H9 (cell line): ENCODE measurements at regions not wholly inside any gene's neighbourhood (a gene's known extent, or its start where the extent isn't known, plus 50 kb on each side); places are given as distances from the start of the nearest gene placed in this dataset.
"Not testable (repeated sequence)": the region's sequence is repeated elsewhere in the genome, so short reads cannot be mapped to it uniquely, and the experiment has no call there.

Experiments used
- DNase-seq: peaks from one replicate; pipeline ENCODE4 v3.0.0-alpha.2; 2017
- H2AFZ ChIP-seq: one replicate; pipeline ENCODE4 v1.6.1; 2013; ENCODE audit warnings: mild to moderate bottlenecking, low read length, control low read depth, moderate library complexity
- H2AK5ac ChIP-seq: 2 replicates; pipeline ENCODE4 v1.6.1; 2013; ENCODE audit warnings: low read length, control low read depth, mixed read lengths; ENCODE audit not compliant: insufficient read length
- H2BK120ac ChIP-seq: one replicate; pipeline ENCODE4 v1.6.1; 2013; ENCODE audit warnings: low read depth, mild to moderate bottlenecking, low read length, control low read depth, inconsistent platforms; ENCODE audit not compliant: poor library complexity, severe bottlenecking
- H2BK12ac ChIP-seq: 2 replicates; pipeline ENCODE4 v1.6.1; 2013; ENCODE audit warnings: low read length, control low read depth, mixed read lengths, low read depth; ENCODE audit not compliant: insufficient read length
- H2BK15ac ChIP-seq: 2 replicates; pipeline ENCODE4 v1.6.1; 2013; ENCODE audit warnings: low read depth, low read length, control low read depth
- H2BK20ac ChIP-seq: one replicate; pipeline ENCODE4 v1.6.1; 2013; ENCODE audit warnings: low read depth, mild to moderate bottlenecking, low read length, control low read depth, inconsistent platforms; ENCODE audit not compliant: poor library complexity, severe bottlenecking
- H2BK5ac ChIP-seq: 2 replicates; pipeline ENCODE4 v1.6.1; 2013; ENCODE audit warnings: low read length, control low read depth, mixed read lengths; ENCODE audit not compliant: insufficient read length
- H3K14ac ChIP-seq: 2 replicates; pipeline ENCODE4 v1.6.1; 2013; ENCODE audit warnings: low read length, control low read depth; ENCODE audit not compliant: insufficient read depth
- H3K18ac ChIP-seq: 2 replicates; pipeline ENCODE4 v1.6.1; 2013; ENCODE audit warnings: low read depth, mild to moderate bottlenecking, mixed read lengths, low read length, control low read depth; ENCODE audit not compliant: insufficient read length
- H3K23ac ChIP-seq: 2 replicates; pipeline ENCODE4 v1.6.1; 2013; ENCODE audit warnings: low read length, control low read depth, mixed read lengths, low read depth; ENCODE audit not compliant: insufficient read length
- H3K23me2 ChIP-seq: 2 replicates; pipeline ENCODE4 v1.6.1; 2013; ENCODE audit warnings: low read depth, mild to moderate bottlenecking, mixed read lengths, low read length, control low read depth; ENCODE audit not compliant: insufficient read length, poor library complexity, severe bottlenecking
- H3K27ac ChIP-seq: 2 replicates; pipeline ENCODE4 v1.5.1; 2013; ENCODE audit warnings: low read length, control low read depth, mixed read lengths, low read depth; ENCODE audit not compliant: insufficient read length
- H3K27me3 ChIP-seq: 2 replicates; pipeline ENCODE4 v1.6.1; 2013; ENCODE audit warnings: low read length, control low read depth, inconsistent platforms; ENCODE audit not compliant: insufficient read depth
- H3K4ac ChIP-seq: 2 replicates; pipeline ENCODE4 v1.6.1; 2013; ENCODE audit warnings: low read depth, mild to moderate bottlenecking, control low read depth, inconsistent platforms, low read length, moderate library complexity
- H3K4me1 ChIP-seq: 2 replicates; pipeline ENCODE4 v1.6.1; 2013; ENCODE audit warnings: low read length, control low read depth, inconsistent platforms; ENCODE audit not compliant: insufficient read depth
- H3K4me2 ChIP-seq: 2 replicates; pipeline ENCODE4 v1.6.1; 2013; ENCODE audit warnings: low read length, control low read depth, mixed read lengths; ENCODE audit not compliant: insufficient read length, insufficient read depth
- H3K56ac ChIP-seq: 2 replicates; pipeline ENCODE4 v1.6.1; 2013; ENCODE audit warnings: low read depth, mild to moderate bottlenecking, mixed read lengths, low read length, control low read depth; ENCODE audit not compliant: insufficient read length
- H3K79me1 ChIP-seq: 2 replicates; pipeline ENCODE4 v1.6.1; 2013; ENCODE audit warnings: low read depth, mild to moderate bottlenecking, moderate library complexity, low read length, control low read depth, inconsistent platforms; ENCODE audit not compliant: insufficient read depth, poor library complexity, severe bottlenecking
- H3K79me2 ChIP-seq: 2 replicates; pipeline ENCODE4 v1.6.1; 2013; ENCODE audit warnings: low read length, control low read depth, inconsistent platforms; ENCODE audit not compliant: insufficient read depth
- H3K9ac ChIP-seq: 2 replicates; pipeline ENCODE4 v1.6.1; 2013; ENCODE audit warnings: low read length, control low read depth, mixed read lengths; ENCODE audit not compliant: insufficient read length; ENCODE audit errors: extremely low read depth
- H3K9me3 ChIP-seq: one replicate; pipeline ENCODE4 v1.6.1; 2013; ENCODE audit warnings: low read depth, low read length, inconsistent platforms; ENCODE audit not compliant: control insufficient read depth
- H3T11ph ChIP-seq: one replicate; pipeline ENCODE4 v1.6.1; 2013; ENCODE audit warnings: mild to moderate bottlenecking, low read length, control low read depth, inconsistent platforms
- H4K20me1 ChIP-seq: one replicate; pipeline ENCODE4 v1.6.1; 2013; ENCODE audit not compliant: control insufficient read depth, insufficient read length, insufficient read depth
- H4K5ac ChIP-seq: 2 replicates; pipeline ENCODE4 v1.6.1; 2013; ENCODE audit warnings: low read depth, mild to moderate bottlenecking, mixed read lengths, low read length, control low read depth; ENCODE audit not compliant: insufficient read length
- H4K8ac ChIP-seq: replicated peaks from 2 replicates; pipeline ENCODE4 v1.6.1; 2013; ENCODE audit warnings: low read length, control low read depth, mixed read lengths, low read depth; ENCODE audit not compliant: insufficient read length
- H4K91ac ChIP-seq: 2 replicates; pipeline ENCODE4 v1.6.1; 2013; ENCODE audit warnings: low read depth, mild to moderate bottlenecking, moderate library complexity, mixed read lengths, low read length, control low read depth; ENCODE audit not compliant: insufficient read length
- H3K27ac Mint-ChIP-seq, 3 experiments: 2 replicates in 2 of 3; 3 replicates in 1 of 3; pipeline ENCODE4 v1.8.0; 2020 to 2021; ENCODE audit warnings: mixed read lengths in 3 of 3, mild to moderate bottlenecking in 1 of 3, moderate library complexity in 1 of 3
- H3K27me3 Mint-ChIP-seq: 2 replicates; pipeline ENCODE4 v1.8.0; 2021; ENCODE audit warnings: low read depth, mild to moderate bottlenecking, moderate library complexity, mixed read lengths
- H3K36me3 Mint-ChIP-seq, 3 experiments: 2 replicates in 2 of 3; 3 replicates in 1 of 3; pipeline ENCODE4 v1.8.0; 2020 to 2021; ENCODE audit warnings: low read depth in 3 of 3, mixed read lengths in 3 of 3; ENCODE audit not compliant: insufficient read depth in 1 of 3
- H3K4me1 Mint-ChIP-seq, 2 experiments: 2 replicates each; pipeline ENCODE4 v1.8.0; 2020; ENCODE audit warnings: mixed read lengths in 2 of 2
- H3K4me3 Mint-ChIP-seq, 2 experiments: 2 replicates in 1 of 2; 3 replicates in 1 of 2; pipeline ENCODE4 v1.8.0; 2020 to 2021; ENCODE audit warnings: mild to moderate bottlenecking in 2 of 2, mixed read lengths in 2 of 2, moderate library complexity in 1 of 2
- H3K9me3 Mint-ChIP-seq, 2 experiments: 2 replicates in 1 of 2; 3 replicates in 1 of 2; pipeline ENCODE4 v1.8.0; 2020; ENCODE audit warnings: mild to moderate bottlenecking in 2 of 2, mixed read lengths in 2 of 2, moderate library complexity in 1 of 2
- CTCF ChIP-seq: fragments of 200-600 bp; sonication (generic); conservative IDR thresholded peaks from 3 replicates; pipeline ENCODE4 v1.8.0; 2021; ENCODE audit warnings: antibody characterized with exemption, mild to moderate bottlenecking
- WGBS: extraction: QIAGEN DNeasy Blood & Tissue Kit; methylation state at CpG from one replicate; pipeline ENCODE4 v1.1.7; 2013; ENCODE audit warnings: missing lambda C conversion rate, low lambda C conversion rate, mixed read lengths; ENCODE audit not compliant: insufficient read length; ENCODE audit errors: extremely low coverage; 5-methylcytosine and 5-hydroxymethylcytosine counted together

GRCh38 chr12:131438881-131439280 lies 272.0 kb upstream of the SFSWAP start:
- no peak overlapping the region for H2BK15ac ChIP-seq
- Mint-ChIP-seq H3K9me3 (no peaks in the 10 kb centered on the region), H3K27ac (no peak overlapping the region), H3K36me3 (no peaks in the 10 kb centered on the region; a peak in 1 of 7 replicates), H3K4me1 (peaks cover 4 to 23% of the 10 kb centered on the region in 2 experiments), H3K4me3 (no peak overlapping the region), H3K27me3 (peaks cover 6% of the 10 kb centered on the region; the same call in 1 of the 2 replicates)
- no peak overlapping the region for H2AFZ ChIP-seq
- H3K14ac ChIP-seq, result no peak overlapping the region
- H3K79me2 ChIP-seq, result no peaks in the 10 kb centered on the region
- no peak overlapping the region for H3K23ac ChIP-seq
- no peak overlapping the region for H3K4me2 ChIP-seq
- H2BK120ac ChIP-seq, result no peak overlapping the region
- H2BK20ac ChIP-seq, result no peak overlapping the region
- no peak overlapping the region for H4K8ac ChIP-seq
- H3K4ac ChIP-seq, result no peak overlapping the region
- no peak overlapping the region for H3K27ac ChIP-seq
- no peak overlapping the region for H3K9ac ChIP-seq
- no peak overlapping the region for H3T11ph ChIP-seq
- no peak overlapping the region for H2BK12ac ChIP-seq
- no peak overlapping the region for H4K5ac ChIP-seq
- no peaks in the 10 kb centered on the region for H4K20me1 ChIP-seq
- peak; percentile 83 for DNase-seq
- H3K23me2 ChIP-seq, result no peaks in the 10 kb centered on the region
- no peaks in the 10 kb centered on the region for H3K4me1 ChIP-seq
- TF ChIP-seq CTCF, result peak; percentile 45; the same call in 2 of the 3 replicates
- no peaks in the 10 kb centered on the region for H3K9me3 ChIP-seq
- no peak overlapping the region for H3K18ac ChIP-seq
- no peaks in the 10 kb centered on the region for H3K27me3 ChIP-seq
- H2AK5ac ChIP-seq, result no peak overlapping the region
- H3K79me1 ChIP-seq, result no peaks in the 10 kb centered on the region
- H2BK5ac ChIP-seq, result no peak overlapping the region
- no peak overlapping the region for H4K91ac ChIP-seq
- WGBS, result no CpG with 5 or more reads among the region's 14 CpGs
- H3K56ac ChIP-seq, result no peak overlapping the region

GRCh38 chr12:131439752-131440151 lies 271.1 kb upstream of the SFSWAP start:
- not testable (repeated sequence) for H4K8ac ChIP-seq, H3K4me2 ChIP-seq, H3K4me1 ChIP-seq, H3K27me3 ChIP-seq, H2BK12ac ChIP-seq, H2BK15ac ChIP-seq, H4K20me1 ChIP-seq, H3K79me2 ChIP-seq, H4K91ac ChIP-seq, H2BK120ac ChIP-seq, H2BK5ac ChIP-seq, H3T11ph ChIP-seq, H3K9ac ChIP-seq, H3K9me3 Mint-ChIP-seq, DNase-seq, H3K23me2 ChIP-seq, H2AK5ac ChIP-seq, H3K79me1 ChIP-seq, H3K56ac ChIP-seq, H3K23ac ChIP-seq, H3K4me3 Mint-ChIP-seq, H3K18ac ChIP-seq, H3K27ac Mint-ChIP-seq, H2BK20ac ChIP-seq, H3K14ac ChIP-seq, H3K9me3 ChIP-seq, H3K27me3 Mint-ChIP-seq, H3K4ac ChIP-seq, H4K5ac ChIP-seq, H3K36me3 Mint-ChIP-seq, H3K27ac ChIP-seq, H2AFZ ChIP-seq
- WGBS, result no CpG with 5 or more reads among the region's 8 CpGs
- peaks cover 4 to 23% of the 10 kb centered on the region in 2 experiments for H3K4me1 Mint-ChIP-seq
